Hippocampal formation (tissue), 2 donors: ENCODE measurements at regions not wholly inside any gene's neighbourhood (a gene's known extent, or its start where the extent isn't known, plus 50 kb on each side); places are given as distances from the start of the nearest gene placed in this dataset.
"Not testable (repeated sequence)": the region's sequence is repeated elsewhere in the genome, so short reads cannot be mapped to it uniquely, and the experiment has no call there.

ENCODE experiments used
- DNase-seq, 2 donors: peaks; one replicate each; lab custom pipeline; 2025; lab: John Stamatoyannopoulos, UW

GRCh38 chr4:138616775-138617174, 374.6 kb upstream of the SLC7A11 start:
- no peak for DNase-seq

- no peak for DNase-seq
Measured at GRCh38 chr4:138614398-138615142, 372.4 kb upstream of the SLC7A11 start.

GRCh38 chr4:138612428-138612827, 370.3 kb upstream of the SLC7A11 start:
- DNase-seq, result no peak

DNA sequence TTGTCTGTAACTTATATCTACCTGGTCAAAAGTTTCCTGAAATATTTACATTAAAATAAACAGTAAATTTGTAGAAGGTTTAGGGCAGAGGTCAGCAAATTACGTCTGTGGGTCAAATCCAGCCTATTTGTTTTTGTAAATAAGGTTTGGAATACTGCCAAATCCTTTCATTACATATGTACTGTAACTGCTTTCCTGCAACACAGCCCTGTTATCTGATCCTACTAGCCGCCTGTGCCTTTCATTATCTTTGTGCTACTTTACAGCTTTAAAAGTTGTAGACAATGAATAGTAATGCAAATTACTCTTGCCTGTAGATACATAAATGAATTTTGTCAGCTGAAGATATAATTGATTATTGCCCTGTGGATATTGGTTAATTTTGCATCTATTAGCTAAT, 369.6 kb upstream of the SLC7A11 start:
- DNase-seq, result no peak

- no peak for DNase-seq
Measured at GRCh38 chr4:138611017-138611416, 368.9 kb upstream of the SLC7A11 start.

- no peak for DNase-seq
Measured at GRCh38 chr4:138609943-138610350, 367.8 kb upstream of the SLC7A11 start.

DNA sequence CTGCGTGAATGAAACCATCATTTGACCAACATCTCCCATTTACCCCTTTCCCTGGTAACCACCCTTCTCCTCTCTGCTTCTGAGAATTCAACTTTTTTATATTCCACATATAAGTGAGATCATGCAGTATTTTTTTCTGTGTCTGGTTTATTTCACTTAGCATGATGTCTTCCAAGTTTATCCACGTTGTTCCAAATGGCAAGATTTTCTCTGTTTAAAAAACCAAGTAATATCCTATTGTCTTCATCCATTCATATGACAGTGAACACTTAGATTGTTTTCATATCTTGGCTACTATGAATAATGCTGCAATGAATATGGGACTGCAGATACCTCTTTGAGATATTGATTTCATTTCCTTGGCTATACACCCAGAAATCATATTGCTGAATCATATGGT, 362.4 kb upstream of the SLC7A11 start:
- no peak for DNase-seq

DNA sequence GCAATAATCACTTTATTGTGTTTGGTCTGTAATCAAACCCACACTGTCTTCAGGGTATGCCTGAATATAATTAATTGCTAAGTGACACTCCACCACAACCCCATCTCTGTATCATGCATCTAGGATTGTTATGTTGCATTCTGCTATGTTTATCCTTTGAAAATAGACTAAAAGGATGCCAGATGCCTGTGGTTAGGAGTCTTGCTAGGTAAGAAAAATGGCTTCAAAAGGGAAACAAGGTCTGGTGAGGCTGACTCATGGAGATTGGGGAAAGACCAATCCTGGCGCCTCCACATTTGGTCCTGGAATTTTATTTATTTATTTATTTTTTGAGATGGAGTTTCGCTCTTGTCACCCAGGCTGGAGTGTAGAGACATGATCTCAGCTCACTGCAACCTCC, 360.5 kb upstream of the SLC7A11 start:
- DNase-seq, result no peak

GRCh38 chr4:138599965-138600364, 357.8 kb upstream of the SLC7A11 start:
- no peak for DNase-seq

GRCh38 chr4:138598226-138598625, 356.1 kb upstream of the SLC7A11 start:
- DNase-seq, result no peak

- no peak for DNase-seq
Measured at GRCh38 chr4:138596896-138597295, 354.7 kb upstream of the SLC7A11 start.

DNA sequence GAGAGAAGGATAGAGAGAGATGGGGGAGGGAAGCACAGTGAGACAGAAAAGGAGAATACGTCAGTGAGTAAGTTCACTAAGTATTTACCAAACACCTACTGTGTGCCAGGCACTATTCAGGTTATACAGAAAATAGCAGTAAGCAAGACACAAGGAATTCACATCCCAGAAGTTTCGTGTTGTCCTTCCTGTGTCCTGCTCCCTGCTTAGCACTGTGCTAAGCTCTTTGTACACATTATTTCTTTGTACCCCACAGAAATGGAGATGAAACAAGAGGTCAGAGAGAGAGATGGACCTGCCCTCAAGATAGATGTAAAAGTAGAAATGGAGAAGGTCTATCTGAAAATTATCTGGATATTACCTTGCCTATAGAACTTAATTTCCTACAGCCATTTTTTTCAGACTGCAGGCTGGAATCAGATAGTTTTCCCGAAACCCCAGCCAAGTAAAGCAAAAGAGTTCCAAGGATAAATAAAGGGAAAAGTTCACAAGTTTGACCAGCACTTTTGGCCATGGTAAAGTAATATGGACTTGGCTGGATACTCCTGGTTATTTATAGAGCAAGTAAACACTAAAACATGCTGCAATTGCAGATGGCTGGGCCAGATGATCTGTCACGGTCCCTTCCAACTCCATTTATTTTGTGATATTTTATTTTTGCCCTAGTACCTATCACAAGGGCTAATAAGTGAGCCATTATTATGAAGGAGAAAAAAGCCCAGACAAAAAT, 353.7 kb upstream of the SLC7A11 start:
- no peak for DNase-seq

DNA sequence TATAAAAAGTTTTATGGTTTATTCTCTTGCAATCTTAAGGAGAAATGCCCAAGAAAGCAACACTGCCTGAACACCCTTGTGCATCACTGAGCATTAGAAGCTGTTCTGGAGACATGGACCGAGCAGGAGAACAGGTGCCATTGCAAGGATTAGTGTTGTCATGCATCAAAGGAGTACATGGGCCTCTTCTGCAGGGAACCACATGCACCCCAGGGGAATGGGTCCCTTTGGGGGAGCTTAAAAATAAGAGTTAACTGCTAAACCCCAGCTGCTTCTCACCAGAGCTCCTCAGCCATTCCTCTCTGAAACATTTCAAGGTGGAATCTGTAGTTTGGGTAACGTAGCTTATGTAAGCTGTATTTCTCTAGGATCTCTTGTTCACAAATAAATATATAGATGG, 353.0 kb upstream of the SLC7A11 start:
- DNase-seq, result no peak

- no peak for DNase-seq
Measured at GRCh38 chr4:138592796-138593195, 350.6 kb upstream of the SLC7A11 start.

- DNase-seq, result no peak
Measured at GRCh38 chr4:138591808-138592207, 349.7 kb upstream of the SLC7A11 start.

DNA sequence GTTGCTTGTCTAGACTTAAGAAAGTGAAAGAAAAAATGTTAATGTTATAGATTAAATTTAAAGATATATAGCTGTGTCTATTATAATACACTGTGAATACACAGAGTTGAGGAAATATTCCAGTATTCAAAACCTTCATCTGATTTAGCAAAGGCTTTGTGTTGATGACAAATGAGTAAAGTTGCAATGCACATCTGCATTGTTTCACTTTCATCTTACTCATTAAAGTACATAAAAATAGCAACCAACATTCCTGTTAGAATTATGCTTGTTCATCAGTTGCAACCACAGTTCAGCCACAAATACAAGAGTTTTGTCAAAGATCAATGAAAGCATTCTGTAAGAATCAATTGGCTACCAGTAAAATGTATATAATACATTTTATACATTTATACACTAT, 346.4 kb upstream of the SLC7A11 start:
- DNase-seq, result no peak

- DNase-seq, result no peak
Measured at GRCh38 chr4:138579146-138579545, 337.0 kb upstream of the SLC7A11 start.

DNA sequence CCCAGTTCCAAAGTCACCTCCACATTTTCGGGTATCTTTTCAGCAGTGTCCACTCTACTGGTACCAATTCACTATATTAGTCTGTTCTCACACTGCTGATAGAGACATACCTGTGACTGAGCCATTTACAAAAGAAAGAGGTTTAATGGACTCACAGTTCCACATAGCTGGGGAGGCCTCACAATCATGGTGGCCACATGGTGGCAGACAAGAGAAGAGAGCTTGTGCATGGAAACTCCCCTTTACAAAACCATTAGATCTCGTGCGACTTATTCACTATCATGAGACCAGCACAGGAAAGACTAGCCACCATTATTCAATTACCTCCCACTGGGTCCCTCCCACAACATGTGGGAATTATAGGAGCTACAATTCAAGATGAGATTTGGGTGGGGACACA, 335.7 kb upstream of the SLC7A11 start:
- DNase-seq, result not testable (repeated sequence)

DNA sequence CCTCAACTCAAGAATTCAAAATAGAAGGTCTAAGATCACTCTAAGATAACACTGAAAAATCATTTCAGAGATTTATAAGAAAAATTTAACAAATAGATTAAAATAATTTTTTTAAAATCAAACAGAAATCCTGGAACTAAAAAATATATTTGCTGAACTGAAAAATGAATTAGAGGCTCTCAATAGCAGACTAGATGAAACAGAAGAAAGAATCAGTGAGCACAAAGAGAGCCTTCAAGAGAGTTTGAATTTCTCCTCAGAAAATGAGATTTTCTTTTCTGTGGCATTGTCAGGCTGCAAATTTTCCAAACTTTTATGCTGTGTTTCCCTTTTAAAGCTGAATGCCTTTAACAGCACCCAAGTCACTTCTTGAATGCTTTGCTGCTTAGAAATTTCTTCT, 335.0 kb upstream of the SLC7A11 start:
- no peak for DNase-seq

DNA sequence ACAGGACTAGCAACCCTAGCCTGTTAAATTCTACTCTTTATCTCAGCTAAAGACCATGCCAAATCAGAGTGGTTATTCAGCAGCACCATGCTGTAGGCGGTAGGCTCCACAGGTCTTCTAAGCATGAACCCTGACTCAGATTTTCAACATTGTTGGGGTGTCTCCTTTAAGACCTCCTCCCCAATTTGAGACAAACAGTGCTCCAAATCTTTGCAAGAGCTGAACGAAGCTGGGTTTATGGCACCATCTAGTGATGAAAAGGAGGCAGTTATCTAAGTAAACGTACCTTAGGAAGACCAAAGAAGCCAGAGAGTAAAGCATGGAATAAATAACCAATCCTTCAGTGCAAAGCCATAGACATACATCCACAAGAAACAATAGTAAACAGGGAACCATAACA, 334.5 kb upstream of the SLC7A11 start:
- no peak for DNase-seq

GRCh38 chr4:138573246-138573645, 331.1 kb upstream of the SLC7A11 start:
- DNase-seq, result no peak

DNA sequence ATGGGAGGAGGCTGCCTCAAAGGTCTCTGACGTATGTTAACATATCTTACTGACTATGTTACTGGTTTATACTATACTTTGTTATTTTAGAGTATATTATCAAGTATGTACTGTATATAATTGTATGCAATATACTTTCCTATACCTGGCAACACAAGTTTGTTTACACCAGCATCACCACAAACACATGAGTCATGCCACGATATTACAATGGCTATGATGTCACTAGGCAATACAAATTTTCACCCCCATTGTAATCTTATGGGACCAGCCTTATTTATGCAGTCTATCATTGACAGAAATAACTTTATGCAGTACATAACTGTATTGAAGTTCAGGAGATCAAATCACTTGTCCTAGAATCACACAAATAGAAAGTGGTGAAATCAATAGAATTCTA, 329.9 kb upstream of the SLC7A11 start:
- DNase-seq, result no peak

GRCh38 chr4:138567696-138568095, 325.5 kb upstream of the SLC7A11 start:
- DNase-seq, result no peak

- no peak for DNase-seq
Measured at GRCh38 chr4:138565576-138565975, 323.4 kb upstream of the SLC7A11 start.
